Bronchial epithelial cell (primary cell): ENCODE measurements at regions not wholly inside any gene's neighbourhood (a gene's known extent, or its start where the extent isn't known, plus 50 kb on each side); places are given as distances from the start of the nearest gene placed in this dataset.

Experiments used
- DNase-seq: peaks from one replicate; pipeline ENCODE4 v3.0.0-alpha.2; 2010; ENCODE audit warnings: low read depth
- FAIRE-seq: peaks from 2 replicates; lab custom pipeline; 2011; peaks lifted over from hg19 to GRCh38; lab: Jason Lieb, UNC
- H3K27me3 ChIP-seq: 2 replicates; pipeline ENCODE4 v1.5.1; 2011; ENCODE audit warnings: low read length; ENCODE audit not compliant: control insufficient read depth, insufficient read depth
- H3K36me3 ChIP-seq: 2 replicates; pipeline ENCODE4 v1.5.1; 2011; ENCODE audit warnings: low read length; ENCODE audit not compliant: control insufficient read depth, insufficient read depth
- H3K4me3 ChIP-seq: 2 replicates; pipeline ENCODE4 v1.5.1; 2011; ENCODE audit warnings: mild to moderate bottlenecking, low read depth, low read length, control low read depth
- CTCF ChIP-seq: IDR thresholded peaks from 2 replicates; pipeline ENCODE4 v1.5.1; 2011; ENCODE audit warnings: mild to moderate bottlenecking, moderate library complexity, low read length, control low read depth, inconsistent platforms; ENCODE audit not compliant: insufficient read depth, severe bottlenecking

GRCh38 chr11:92416971-92417725 lies 192.5 kb downstream of the FAT3 start:
- Histone ChIP-seq H3K36me3 (no peaks in the 10 kb centered on the region), H3K4me3 (no peak overlapping the region), H3K27me3 (no peaks in the 10 kb centered on the region)
- DNase-seq (peak; percentile 2), FAIRE-seq (no peak)
- no peak for TF ChIP-seq CTCF

- DNase-seq, result no peak
- FAIRE-seq, result no peak
- no peaks in the 10 kb centered on the region for H3K36me3 ChIP-seq
- no peak for TF ChIP-seq CTCF
- no peaks in the 10 kb centered on the region for H3K27me3 ChIP-seq
- no peak overlapping the region for H3K4me3 ChIP-seq
Observed at GRCh38 chr11:92423115-92424034, 198.8 kb downstream of the FAT3 start.

DNA sequence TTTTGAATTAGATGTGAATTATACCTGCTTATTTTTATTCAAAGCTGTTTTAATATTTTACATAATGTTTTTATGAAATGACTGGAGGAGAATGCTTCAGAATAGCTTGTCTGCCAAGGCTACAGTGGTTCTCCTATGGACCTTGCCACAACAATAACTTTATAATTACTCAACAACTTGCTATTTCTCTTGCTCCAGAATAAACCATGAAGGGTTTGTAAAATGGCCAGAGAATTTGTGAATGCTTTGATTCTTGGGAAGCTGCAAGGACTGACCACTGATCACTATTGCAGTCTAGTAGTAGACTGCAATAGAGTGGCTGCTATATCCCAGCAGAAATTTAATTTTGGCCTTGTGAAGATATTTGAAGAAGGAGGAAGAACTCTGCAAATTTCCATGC lies 199.7 kb downstream of the FAT3 start:
- no peak for TF ChIP-seq CTCF
- FAIRE-seq (no peak), DNase-seq (no peak)
- no peaks in the 10 kb centered on the region for H3K36me3 ChIP-seq
- H3K27me3 ChIP-seq, result no peaks in the 10 kb centered on the region
- H3K4me3 ChIP-seq, result no peak overlapping the region

DNA sequence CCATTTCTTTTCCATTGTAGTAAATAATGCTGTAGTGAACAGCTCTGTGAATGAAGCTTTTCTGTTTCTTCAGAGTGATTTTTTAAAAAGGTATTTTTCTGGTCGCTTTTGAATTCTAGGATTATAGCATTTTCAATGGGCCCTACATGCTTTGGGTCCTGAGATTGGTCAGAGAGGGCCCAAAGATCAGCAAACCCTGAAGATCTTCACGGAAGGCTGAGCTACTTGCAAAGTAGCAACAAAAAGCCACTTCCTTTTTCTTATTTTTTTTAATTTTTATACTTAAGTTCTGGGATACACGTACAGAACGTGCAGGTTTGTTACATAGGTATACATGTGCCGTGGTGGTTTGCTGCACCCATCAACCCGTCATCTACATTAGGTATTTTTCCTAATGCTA lies 200.5 kb downstream of the FAT3 start:
- H3K27me3 ChIP-seq, result no peaks in the 10 kb centered on the region
- no peak overlapping the region for H3K4me3 ChIP-seq
- FAIRE-seq (no peak), DNase-seq (no peak)
- H3K36me3 ChIP-seq, result no peaks in the 10 kb centered on the region
- no peak for TF ChIP-seq CTCF

DNA sequence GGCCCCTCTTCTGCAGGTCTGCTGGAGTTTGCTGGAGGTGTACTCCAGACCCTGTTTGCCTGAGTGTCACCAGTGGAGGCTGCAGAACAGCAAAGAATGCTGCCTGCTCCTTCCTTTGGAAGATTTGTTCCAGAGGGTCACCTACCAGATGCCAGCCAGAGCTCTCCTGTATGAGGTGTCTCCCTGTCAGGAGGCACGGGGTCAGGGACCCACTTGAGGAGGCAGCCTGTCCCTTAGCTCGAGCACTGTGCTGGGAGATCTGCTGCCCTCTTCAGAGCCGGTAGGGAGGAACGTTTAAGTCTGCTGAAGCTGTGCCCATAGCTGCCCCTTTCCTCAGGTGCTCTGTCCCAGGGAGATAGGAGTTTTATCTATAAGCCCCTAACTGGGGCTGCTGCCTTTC lies 207.9 kb downstream of the FAT3 start:
- Histone ChIP-seq H3K4me3 (no peak overlapping the region), H3K36me3 (no peaks in the 10 kb centered on the region), H3K27me3 (no peaks in the 10 kb centered on the region)
- no peak for TF ChIP-seq CTCF
- FAIRE-seq, result no peak
- no peak for DNase-seq
